ENCODE measurements at regions not wholly inside any gene's neighbourhood (a gene's known extent, or its start where the extent isn't known, plus 50 kb on each side); places are given as distances from the start of the nearest gene placed in this dataset.

DNA sequence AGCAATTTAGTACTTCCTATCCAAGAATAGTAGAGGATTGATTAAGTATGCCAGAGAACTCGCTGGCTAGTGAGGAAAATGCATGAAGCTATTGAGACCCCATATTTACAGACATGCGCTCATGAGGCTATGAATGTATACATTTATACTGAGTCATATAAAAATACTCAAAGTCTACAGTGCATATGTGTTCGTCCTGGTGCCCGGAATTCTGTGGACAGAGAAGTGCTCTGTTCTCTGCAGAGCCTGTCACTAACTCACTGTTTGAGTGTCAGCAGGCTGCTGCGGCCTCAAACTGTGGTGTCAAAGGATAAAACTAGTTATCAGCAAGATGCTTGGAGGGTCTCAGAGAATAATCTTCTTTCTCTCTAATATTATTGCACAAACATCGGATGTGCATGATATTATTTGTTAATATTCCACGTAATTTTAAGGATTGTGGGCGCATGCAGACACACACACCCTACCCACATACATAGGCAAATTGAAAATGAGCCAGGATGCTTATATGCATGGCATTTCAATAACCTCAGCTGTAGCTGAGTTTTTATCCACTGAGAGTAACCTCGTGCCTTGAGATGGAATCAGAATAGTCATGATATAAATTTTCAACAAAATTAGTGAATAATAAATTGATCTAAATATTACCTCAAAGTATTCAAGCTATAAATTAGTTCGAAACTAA is 50.0 kb upstream of the TSC22D2 start:
- intact Hi-C loops (cut with micrococcal nuclease): no loop called here
- H3K9me3 Mint-ChIP-seq (ENCODE audit: unreplicated experiment): no peaks in the 10 kb centered on the region
- no peaks in the 10 kb centered on the region for H3K27me3 Mint-ChIP-seq (ENCODE audit: insufficient read depth, unreplicated experiment)
- POLR2A ChIA-PET: interaction anchor here (4.0 kb wide), 1 partner anchor 10 kb away, joined by 23 read pairs; no protein-coding TSS in a partner anchor
- no peaks in the 10 kb centered on the region for H3K4me1 Mint-ChIP-seq (ENCODE audit: insufficient read depth, unreplicated experiment)
- CTCF ChIA-PET: interaction anchor here (0.8 kb wide), 1 partner anchor 119 kb away, joined by 3 read pairs; no protein-coding TSS in a partner anchor
- H3K27ac Mint-ChIP-seq (ENCODE audit: low read depth, unreplicated experiment): no peak overlapping the region
- H3K4me3 Mint-ChIP-seq (ENCODE audit: unreplicated experiment): no peak overlapping the region
- no peaks in the 10 kb centered on the region for H3K36me3 Mint-ChIP-seq (ENCODE audit: insufficient read depth, unreplicated experiment)
- DNase-seq (ENCODE audit: unreplicated experiment): no peak
- TF ChIP-seq, protein P1, sequence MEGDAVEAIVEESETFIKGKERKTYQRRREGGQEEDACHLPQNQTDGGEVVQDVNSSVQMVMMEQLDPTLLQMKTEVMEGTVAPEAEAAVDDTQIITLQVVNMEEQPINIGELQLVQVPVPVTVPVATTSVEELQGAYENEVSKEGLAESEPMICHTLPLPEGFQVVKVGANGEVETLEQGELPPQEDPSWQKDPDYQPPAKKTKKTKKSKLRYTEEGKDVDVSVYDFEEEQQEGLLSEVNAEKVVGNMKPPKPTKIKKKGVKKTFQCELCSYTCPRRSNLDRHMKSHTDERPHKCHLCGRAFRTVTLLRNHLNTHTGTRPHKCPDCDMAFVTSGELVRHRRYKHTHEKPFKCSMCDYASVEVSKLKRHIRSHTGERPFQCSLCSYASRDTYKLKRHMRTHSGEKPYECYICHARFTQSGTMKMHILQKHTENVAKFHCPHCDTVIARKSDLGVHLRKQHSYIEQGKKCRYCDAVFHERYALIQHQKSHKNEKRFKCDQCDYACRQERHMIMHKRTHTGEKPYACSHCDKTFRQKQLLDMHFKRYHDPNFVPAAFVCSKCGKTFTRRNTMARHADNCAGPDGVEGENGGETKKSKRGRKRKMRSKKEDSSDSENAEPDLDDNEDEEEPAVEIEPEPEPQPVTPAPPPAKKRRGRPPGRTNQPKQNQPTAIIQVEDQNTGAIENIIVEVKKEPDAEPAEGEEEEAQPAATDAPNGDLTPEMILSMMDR (IDR thresholded peaks at IDR 0.05; ENCODE audit: unreplicated experiment): no peak
- BruUV-seq (replicated peaks): no TSS peak

DNA sequence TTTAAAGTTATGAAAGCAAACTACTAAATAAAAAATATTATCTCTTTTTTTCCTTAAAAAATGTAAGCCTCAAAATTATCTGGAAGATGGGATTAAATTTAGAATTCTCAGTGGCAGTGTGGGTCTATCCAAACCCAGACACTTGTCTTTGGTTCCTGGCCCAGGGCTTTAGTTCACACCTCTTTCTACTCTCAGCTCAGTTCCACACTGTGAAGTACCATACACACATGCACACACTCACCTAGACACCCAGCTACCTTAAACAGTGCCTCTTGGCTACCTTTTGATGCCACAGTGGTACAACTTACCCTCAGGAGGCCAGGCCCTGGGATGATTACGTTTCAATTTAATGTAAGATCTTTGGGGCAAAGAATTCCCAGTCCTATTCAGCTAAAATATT is 51.0 kb upstream of the TSC22D2 start:
- CTCF ChIA-PET: no interaction called here
- POLR2A ChIA-PET: interaction anchor here (0.6 to 4.0 kb wide), 2 partner anchors 9 to 54 kb away, joined by 4 to 23 read pairs; no protein-coding TSS in a partner anchor
- H3K9me3 Mint-ChIP-seq (ENCODE audit: unreplicated experiment): no peaks in the 10 kb centered on the region

DNA sequence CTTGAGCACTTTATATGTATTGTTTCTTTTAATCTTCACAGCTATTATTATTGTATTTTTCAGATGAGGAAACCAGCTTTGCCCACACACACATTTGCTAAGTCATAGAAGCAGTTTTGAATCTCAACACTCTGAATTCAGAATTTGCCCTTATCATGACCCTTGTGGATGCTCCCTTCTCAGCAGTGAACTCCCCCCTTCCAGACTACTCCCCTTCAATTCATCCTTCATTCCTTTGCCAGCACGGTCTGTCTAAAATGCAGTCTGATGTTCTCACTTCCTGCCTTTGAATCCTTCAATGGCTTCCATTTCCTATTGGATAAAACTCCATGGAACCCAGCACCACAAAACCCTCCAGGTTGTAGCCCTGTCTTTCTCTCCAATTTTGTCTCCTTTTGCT is 52.5 kb upstream of the TSC22D2 start:
- no peak for DNase-seq (ENCODE audit: unreplicated experiment)
- TF ChIP-seq, protein P1 (IDR thresholded peaks at IDR 0.05; ENCODE audit: unreplicated experiment): no peak
- POLR2A ChIA-PET: interaction anchor here (0.7 to 1.3 kb wide), 5 partner anchors 9 to 280 kb away, joined by 3 to 7 read pairs (median 4); partner anchors contain the start of gene TSC22D2
- H3K9me3 Mint-ChIP-seq (ENCODE audit: unreplicated experiment): no peaks in the 10 kb centered on the region
- H3K27ac Mint-ChIP-seq (ENCODE audit: low read depth, unreplicated experiment): no peak overlapping the region
- no peaks in the 10 kb centered on the region for H3K36me3 Mint-ChIP-seq (ENCODE audit: insufficient read depth, unreplicated experiment)
- no peak overlapping the region for H3K4me3 Mint-ChIP-seq (ENCODE audit: unreplicated experiment)
- intact Hi-C loops (cut with micrococcal nuclease): no loop called here
- BruUV-seq (replicated peaks): no TSS peak
- CTCF ChIA-PET: interaction anchor here (0.7 to 1.2 kb wide), 4 partner anchors 12 to 116 kb away, joined by 3 to 5 read pairs (median 4); no protein-coding TSS in a partner anchor
- no peaks in the 10 kb centered on the region for H3K4me1 Mint-ChIP-seq (ENCODE audit: insufficient read depth, unreplicated experiment)
- H3K27me3 Mint-ChIP-seq (ENCODE audit: insufficient read depth, unreplicated experiment): no peaks in the 10 kb centered on the region

More for the DNA sequence above, 51.0 kb upstream of the TSC22D2 start:
- Mint-ChIP-seq H3K36me3 (ENCODE audit: insufficient read depth, unreplicated experiment) (no peaks in the 10 kb centered on the region), H3K27ac (ENCODE audit: low read depth, unreplicated experiment) (no peak overlapping the region), H3K4me1 (ENCODE audit: insufficient read depth, unreplicated experiment) (no peaks in the 10 kb centered on the region), H3K27me3 (ENCODE audit: insufficient read depth, unreplicated experiment) (no peaks in the 10 kb centered on the region), H3K4me3 (ENCODE audit: unreplicated experiment) (no peak overlapping the region)
- TF ChIP-seq, protein P1 (IDR thresholded peaks at IDR 0.05; ENCODE audit: unreplicated experiment): no peak
- intact Hi-C loops (cut with micrococcal nuclease): no loop called here
- DNase-seq (ENCODE audit: unreplicated experiment): no peak
- BruUV-seq (replicated peaks): no TSS peak

DNA sequence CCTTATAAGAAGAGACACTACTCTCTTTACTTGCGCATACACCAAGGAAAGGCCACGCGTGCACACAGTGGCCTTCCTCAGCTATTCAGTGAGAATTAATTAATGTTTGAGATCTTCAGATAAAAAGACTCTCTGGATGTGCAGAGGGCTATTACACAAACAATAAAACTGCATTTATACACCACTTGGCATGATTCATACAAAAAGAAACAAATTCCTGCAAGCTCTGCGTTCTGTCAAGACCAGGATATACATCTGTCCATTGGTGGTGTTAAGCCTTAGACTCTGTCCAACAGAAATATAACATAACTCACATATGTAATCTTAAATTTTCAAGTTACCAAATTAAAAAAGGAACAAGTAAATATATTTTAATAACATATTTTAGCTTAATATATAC is 55.2 kb upstream of the TSC22D2 start:
- no peak overlapping the region for H3K27ac Mint-ChIP-seq (ENCODE audit: low read depth, unreplicated experiment)

More for the DNA sequence above, 55.2 kb upstream of the TSC22D2 start:
- Mint-ChIP-seq H3K4me1 (ENCODE audit: insufficient read depth, unreplicated experiment) (peaks cover 21% of the 10 kb centered on the region), H3K4me3 (ENCODE audit: unreplicated experiment) (no peak overlapping the region), H3K9me3 (ENCODE audit: unreplicated experiment) (no peaks in the 10 kb centered on the region), H3K27me3 (ENCODE audit: insufficient read depth, unreplicated experiment) (no peaks in the 10 kb centered on the region), H3K36me3 (ENCODE audit: insufficient read depth, unreplicated experiment) (no peaks in the 10 kb centered on the region)
- BruUV-seq (replicated peaks): no TSS peak
- ChIA-PET POLR2A (interaction anchor here (0.5 to 1.2 kb wide), 3 partner anchors 11 to 29 kb away, joined by 3 read pairs; no protein-coding TSS in a partner anchor), CTCF (interaction anchor here (1.5 kb wide), 1 partner anchor 14 kb away, joined by 4 read pairs; no protein-coding TSS in a partner anchor)
- intact Hi-C loops (cut with micrococcal nuclease): no loop called here
- no peak for DNase-seq (ENCODE audit: unreplicated experiment)
- TF ChIP-seq, protein P1 (IDR thresholded peaks at IDR 0.05; ENCODE audit: unreplicated experiment): no peak
